GM12878 (cell line): ENCODE measurements at regions not wholly inside any gene's neighbourhood (a gene's known extent, or its start where the extent isn't known, plus 50 kb on each side); places are given as distances from the start of the nearest gene placed in this dataset.

Experiments
- ATAC-seq: fragments of 200-7000 bp; cut with Tn5 transposase; 3 replicates; pipeline ENCODE4 v1.9.1; 2020; ENCODE audit warnings: mild to moderate bottlenecking, moderate library complexity
- BruUV-seq: library from RNA; stranded (reverse); fragments of 400-500 nt; replicated peaks from 2 replicates; lab custom pipeline; 2021; lab: Mats Ljungman, UMichigan
- CTCF ChIA-PET: fragments of 300-600 bp; sonication (Branson Sonifier 250); formaldehyde crosslinking; extraction: SDS; loops from one replicate; lab custom pipeline; 2021; ENCODE audit warnings: inconsistent platforms; lab: Yijun Ruan, JAX
- POLR2A ChIA-PET: fragments of 350-600 bp; formaldehyde crosslinking; extraction: SDS; loops from one replicate; lab custom pipeline; 2021; ENCODE audit warnings: inconsistent platforms; lab: Charles Lee
- RAD21 ChIA-PET: fragments of 300-600 bp; sonication (Branson Sonifier 250); formaldehyde crosslinking; loops from one replicate; lab custom pipeline; 2023; ENCODE audit warnings: antibody characterized with exemption; ENCODE audit not compliant: unreplicated experiment; lab: Charles Lee
- SMC1A ChIA-PET: fragments of 300-600 bp; sonication (Branson Sonifier 250); formaldehyde crosslinking; loops from one replicate; lab custom pipeline; 2023; ENCODE audit not compliant: unreplicated experiment, uncharacterized antibody; lab: Charles Lee
- DNase-seq: peaks from one replicate; pipeline ENCODE4 v3.0.0-alpha.2; 2011; ENCODE audit warnings: low read depth, low spot score
- FAIRE-seq: peaks from 3 replicates; lab custom pipeline; 2011; peaks lifted over from hg19 to GRCh38; lab: Jason Lieb, UNC
- H2AFZ ChIP-seq: 2 replicates; pipeline ENCODE4 v1.6.0; 2011; ENCODE audit warnings: low read depth, low read length, control low read depth; ENCODE audit not compliant: control insufficient read depth
- H3K27ac ChIP-seq: 2 replicates; pipeline ENCODE4 v1.5.1; 2011; ENCODE audit warnings: control low read depth; ENCODE audit not compliant: control insufficient read depth, insufficient read depth
- H3K27me3 ChIP-seq, 2 experiments: replicated peaks in 1 of 2; 2 replicates each; pipeline versions ENCODE4 v1.6.0 to v1.6.1; 2011; ENCODE audit warnings: low read length in 1 of 2; ENCODE audit not compliant: control insufficient read depth in 2 of 2, insufficient read depth in 2 of 2
- H3K36me3 ChIP-seq, 2 experiments: 2 replicates each; pipeline ENCODE4 v1.5.1; 2011; ENCODE audit warnings: low read length in 1 of 2; ENCODE audit not compliant: control insufficient read depth in 2 of 2, insufficient read depth in 2 of 2
- H3K4me1 ChIP-seq: 2 replicates; pipeline ENCODE4 v1.6.1; 2011; ENCODE audit warnings: mild to moderate bottlenecking, low read length, moderate library complexity, mixed read lengths; ENCODE audit not compliant: control insufficient read depth, insufficient read depth
- H3K4me2 ChIP-seq: 2 replicates; pipeline ENCODE4 v1.6.0; 2011; ENCODE audit warnings: control low read depth; ENCODE audit not compliant: control insufficient read depth, insufficient read depth
- H3K4me3 ChIP-seq: fragments of 200-600 bp; sonication (generic); 2 replicates; pipeline ENCODE4 v1.5.1; 2016
- H3K79me2 ChIP-seq: 2 replicates; pipeline ENCODE4 v1.6.0; 2011; ENCODE audit warnings: low read length; ENCODE audit not compliant: control insufficient read depth, insufficient read depth
- H3K9ac ChIP-seq: 2 replicates; pipeline ENCODE4 v1.8.0; 2011; ENCODE audit warnings: low read length, control low read depth, mixed read lengths; ENCODE audit not compliant: control insufficient read depth, insufficient read depth
- H3K9me3 ChIP-seq: replicated peaks from 3 replicates; pipeline ENCODE4 v1.5.1; 2011; ENCODE audit warnings: mild to moderate bottlenecking, low read length; ENCODE audit not compliant: control insufficient read depth, insufficient read depth
- H4K20me1 ChIP-seq: 2 replicates; pipeline ENCODE4 v1.6.0; 2011; ENCODE audit not compliant: control insufficient read depth, insufficient read depth
- SMARCA5 ChIP-seq: fragments of 450-650 bp; IDR thresholded peaks from 2 replicates; pipeline ENCODE4 v1.6.1; 2017; ENCODE audit warnings: mild to moderate bottlenecking
- SREBF2 ChIP-seq: IDR thresholded peaks from 2 replicates; pipeline ENCODE4 v1.6.1; 2012; ENCODE audit warnings: mild to moderate bottlenecking, low read length
- ZNF217 ChIP-seq: fragments of 450-650 bp; IDR thresholded peaks from 2 replicates; pipeline ENCODE4 v1.6.1; 2017; ENCODE audit warnings: antibody characterized with exemption, mild to moderate bottlenecking
- WGBS: methylation state at CpG from one replicate; pipeline ENCODE4 v1.1.6; 2016; ENCODE audit warnings: low lambda C conversion rate; ENCODE audit not compliant: insufficient replicate concordance, insufficient coverage; ENCODE audit errors: missing lambda C conversion rate; 5-methylcytosine and 5-hydroxymethylcytosine counted together
- in situ Hi-C: fragments of 300-500 bp; cut with MboI; formaldehyde crosslinking; loops from 9 replicates; pipeline ENCODE4 v1.14.3; 2018; ENCODE audit warnings: mixed read lengths
- intact Hi-C: fragments of 100-400 bp; cut with micrococcal nuclease; formaldehyde crosslinking; loops from one replicate; pipeline ENCODE4 v1.14.2; 2022; ENCODE audit not compliant: unreplicated experiment
- TF ChIP-seq, protein P1 (sequence below): fragments of 450-650 bp; IDR thresholded peaks from 2 replicates; pipeline ENCODE4 v1.6.1; 2016; ENCODE audit warnings: mild to moderate bottlenecking
- TF ChIP-seq, protein P2 (sequence below): fragments of 450-650 bp; IDR thresholded peaks from 2 replicates; pipeline ENCODE4 v1.6.1; 2017; ENCODE audit warnings: mild to moderate bottlenecking, moderate library complexity
- TF ChIP-seq, protein P3 (sequence below): fragments of 450-650 bp; formaldehyde crosslinking; IDR thresholded peaks from 2 replicates; pipeline ENCODE4 v1.4.0; 2022; ENCODE audit warnings: mild to moderate bottlenecking, moderate library complexity
- TF ChIP-seq, protein P4 (sequence below): fragments of 450-650 bp; IDR thresholded peaks from 2 replicates; pipeline ENCODE4 v1.6.1; 2017; ENCODE audit warnings: antibody characterized with exemption, mild to moderate bottlenecking, moderate library complexity
- TF ChIP-seq, protein P5 (sequence below): fragments of 450-650 bp; formaldehyde crosslinking; IDR thresholded peaks from 2 replicates; pipeline ENCODE4 v1.4.0; 2020; ENCODE audit warnings: mild to moderate bottlenecking, moderate library complexity

DNA sequence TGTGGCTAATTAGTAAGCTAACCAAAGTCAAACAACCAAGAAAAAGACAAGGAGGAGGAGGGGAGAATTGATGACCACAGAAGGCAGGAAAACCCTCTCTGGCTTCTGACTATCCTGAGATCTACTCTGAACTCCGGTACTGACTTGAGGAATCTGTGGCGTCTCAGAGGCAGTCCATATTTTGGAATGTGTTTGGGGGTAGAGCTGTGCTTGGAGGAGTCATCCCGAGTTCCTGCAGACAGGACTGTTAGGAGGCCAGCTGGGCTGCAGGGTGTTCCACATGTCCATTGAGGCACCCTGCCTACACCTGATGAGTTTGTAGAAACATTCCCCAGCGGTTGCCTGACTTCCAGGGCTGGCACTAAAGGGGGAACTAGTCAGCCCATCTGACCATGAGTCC lies 91.6 kb downstream of the PLCE1 start:
- BruUV-seq: no TSS peak
- ChIA-PET RAD21 (no interaction called here), POLR2A (no interaction called here), SMC1A (interaction anchor here (1.1 kb wide), 1 partner anchor 9 kb away, joined by 3 read pairs; no protein-coding TSS in a partner anchor), CTCF (no interaction called here)
- Histone ChIP-seq H3K36me3 (no peaks in the 10 kb centered on the region), H3K27ac (no peak overlapping the region), H3K9me3 (no peaks in the 10 kb centered on the region), H3K4me2 (no peak overlapping the region), H3K79me2 (no peaks in the 10 kb centered on the region), H2AFZ (no peak overlapping the region), H3K4me1 (no peaks in the 10 kb centered on the region), H4K20me1 (no peaks in the 10 kb centered on the region), H3K4me3 (no peak overlapping the region), H3K27me3 (peaks cover 0 to 2% of the 10 kb centered on the region in 2 experiments; a peak in 3 of 4 replicates), H3K9ac (no peak overlapping the region)
- intact Hi-C loops: no loop called here
- FAIRE-seq (no peak), ATAC-seq (no peak), DNase-seq (no peak)
- WGBS: 28% methylated on average over 4 of the region's 4 CpGs
- in situ Hi-C loops: no loop called here
- TF ChIP-seq, protein P1, sequence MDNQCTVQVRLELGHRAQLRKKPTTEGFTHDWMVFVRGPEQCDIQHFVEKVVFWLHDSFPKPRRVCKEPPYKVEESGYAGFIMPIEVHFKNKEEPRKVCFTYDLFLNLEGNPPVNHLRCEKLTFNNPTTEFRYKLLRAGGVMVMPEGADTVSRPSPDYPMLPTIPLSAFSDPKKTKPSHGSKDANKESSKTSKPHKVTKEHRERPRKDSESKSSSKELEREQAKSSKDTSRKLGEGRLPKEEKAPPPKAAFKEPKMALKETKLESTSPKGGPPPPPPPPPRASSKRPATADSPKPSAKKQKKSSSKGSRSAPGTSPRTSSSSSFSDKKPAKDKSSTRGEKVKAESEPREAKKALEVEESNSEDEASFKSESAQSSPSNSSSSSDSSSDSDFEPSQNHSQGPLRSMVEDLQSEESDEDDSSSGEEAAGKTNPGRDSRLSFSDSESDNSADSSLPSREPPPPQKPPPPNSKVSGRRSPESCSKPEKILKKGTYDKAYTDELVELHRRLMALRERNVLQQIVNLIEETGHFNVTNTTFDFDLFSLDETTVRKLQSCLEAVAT: no peak
- TF ChIP-seq ZNF217: no peak
- TF ChIP-seq, protein P2, sequence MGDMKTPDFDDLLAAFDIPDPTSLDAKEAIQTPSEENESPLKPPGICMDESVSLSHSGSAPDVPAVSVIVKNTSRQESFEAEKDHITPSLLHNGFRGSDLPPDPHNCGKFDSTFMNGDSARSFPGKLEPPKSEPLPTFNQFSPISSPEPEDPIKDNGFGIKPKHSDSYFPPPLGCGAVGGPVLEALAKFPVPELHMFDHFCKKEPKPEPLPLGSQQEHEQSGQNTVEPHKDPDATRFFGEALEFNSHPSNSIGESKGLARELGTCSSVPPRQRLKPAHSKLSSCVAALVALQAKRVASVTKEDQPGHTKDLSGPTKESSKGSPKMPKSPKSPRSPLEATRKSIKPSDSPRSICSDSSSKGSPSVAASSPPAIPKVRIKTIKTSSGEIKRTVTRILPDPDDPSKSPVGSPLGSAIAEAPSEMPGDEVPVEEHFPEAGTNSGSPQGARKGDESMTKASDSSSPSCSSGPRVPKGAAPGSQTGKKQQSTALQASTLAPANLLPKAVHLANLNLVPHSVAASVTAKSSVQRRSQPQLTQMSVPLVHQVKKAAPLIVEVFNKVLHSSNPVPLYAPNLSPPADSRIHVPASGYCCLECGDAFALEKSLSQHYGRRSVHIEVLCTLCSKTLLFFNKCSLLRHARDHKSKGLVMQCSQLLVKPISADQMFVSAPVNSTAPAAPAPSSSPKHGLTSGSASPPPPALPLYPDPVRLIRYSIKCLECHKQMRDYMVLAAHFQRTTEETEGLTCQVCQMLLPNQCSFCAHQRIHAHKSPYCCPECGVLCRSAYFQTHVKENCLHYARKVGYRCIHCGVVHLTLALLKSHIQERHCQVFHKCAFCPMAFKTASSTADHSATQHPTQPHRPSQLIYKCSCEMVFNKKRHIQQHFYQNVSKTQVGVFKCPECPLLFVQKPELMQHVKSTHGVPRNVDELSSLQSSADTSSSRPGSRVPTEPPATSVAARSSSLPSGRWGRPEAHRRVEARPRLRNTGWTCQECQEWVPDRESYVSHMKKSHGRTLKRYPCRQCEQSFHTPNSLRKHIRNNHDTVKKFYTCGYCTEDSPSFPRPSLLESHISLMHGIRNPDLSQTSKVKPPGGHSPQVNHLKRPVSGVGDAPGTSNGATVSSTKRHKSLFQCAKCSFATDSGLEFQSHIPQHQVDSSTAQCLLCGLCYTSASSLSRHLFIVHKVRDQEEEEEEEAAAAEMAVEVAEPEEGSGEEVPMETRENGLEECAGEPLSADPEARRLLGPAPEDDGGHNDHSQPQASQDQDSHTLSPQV: no peak
- TF ChIP-seq, protein P3, sequence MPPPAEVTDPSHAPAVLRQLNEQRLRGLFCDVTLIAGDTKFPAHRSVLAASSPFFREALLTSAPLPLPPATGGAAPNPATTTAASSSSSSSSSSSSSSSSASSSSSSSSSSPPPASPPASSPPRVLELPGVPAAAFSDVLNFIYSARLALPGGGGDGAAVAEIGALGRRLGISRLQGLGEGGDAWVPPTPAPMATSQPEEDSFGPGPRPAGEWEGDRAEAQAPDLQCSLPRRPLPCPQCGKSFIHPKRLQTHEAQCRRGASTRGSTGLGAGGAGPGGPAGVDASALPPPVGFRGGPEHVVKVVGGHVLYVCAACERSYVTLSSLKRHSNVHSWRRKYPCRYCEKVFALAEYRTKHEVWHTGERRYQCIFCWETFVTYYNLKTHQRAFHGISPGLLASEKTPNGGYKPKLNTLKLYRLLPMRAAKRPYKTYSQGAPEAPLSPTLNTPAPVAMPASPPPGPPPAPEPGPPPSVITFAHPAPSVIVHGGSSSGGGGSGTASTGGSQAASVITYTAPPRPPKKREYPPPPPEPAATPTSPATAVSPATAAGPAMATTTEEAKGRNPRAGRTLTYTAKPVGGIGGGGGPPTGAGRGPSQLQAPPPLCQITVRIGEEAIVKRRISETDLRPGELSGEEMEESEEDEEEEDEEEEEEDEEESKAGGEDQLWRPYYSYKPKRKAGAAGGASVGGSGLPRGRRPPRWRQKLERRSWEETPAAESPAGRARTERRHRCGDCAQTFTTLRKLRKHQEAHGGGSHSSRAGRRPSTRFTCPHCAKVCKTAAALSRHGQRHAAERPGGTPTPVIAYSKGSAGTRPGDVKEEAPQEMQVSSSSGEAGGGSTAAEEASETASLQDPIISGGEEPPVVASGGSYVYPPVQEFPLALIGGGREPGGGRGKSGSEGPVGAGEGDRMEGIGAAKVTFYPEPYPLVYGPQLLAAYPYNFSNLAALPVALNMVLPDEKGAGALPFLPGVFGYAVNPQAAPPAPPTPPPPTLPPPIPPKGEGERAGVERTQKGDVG (CRISPR knock-in tag): no peak
- TF ChIP-seq SREBF2: no peak
- TF ChIP-seq SMARCA5: no peak
- TF ChIP-seq, protein P4, sequence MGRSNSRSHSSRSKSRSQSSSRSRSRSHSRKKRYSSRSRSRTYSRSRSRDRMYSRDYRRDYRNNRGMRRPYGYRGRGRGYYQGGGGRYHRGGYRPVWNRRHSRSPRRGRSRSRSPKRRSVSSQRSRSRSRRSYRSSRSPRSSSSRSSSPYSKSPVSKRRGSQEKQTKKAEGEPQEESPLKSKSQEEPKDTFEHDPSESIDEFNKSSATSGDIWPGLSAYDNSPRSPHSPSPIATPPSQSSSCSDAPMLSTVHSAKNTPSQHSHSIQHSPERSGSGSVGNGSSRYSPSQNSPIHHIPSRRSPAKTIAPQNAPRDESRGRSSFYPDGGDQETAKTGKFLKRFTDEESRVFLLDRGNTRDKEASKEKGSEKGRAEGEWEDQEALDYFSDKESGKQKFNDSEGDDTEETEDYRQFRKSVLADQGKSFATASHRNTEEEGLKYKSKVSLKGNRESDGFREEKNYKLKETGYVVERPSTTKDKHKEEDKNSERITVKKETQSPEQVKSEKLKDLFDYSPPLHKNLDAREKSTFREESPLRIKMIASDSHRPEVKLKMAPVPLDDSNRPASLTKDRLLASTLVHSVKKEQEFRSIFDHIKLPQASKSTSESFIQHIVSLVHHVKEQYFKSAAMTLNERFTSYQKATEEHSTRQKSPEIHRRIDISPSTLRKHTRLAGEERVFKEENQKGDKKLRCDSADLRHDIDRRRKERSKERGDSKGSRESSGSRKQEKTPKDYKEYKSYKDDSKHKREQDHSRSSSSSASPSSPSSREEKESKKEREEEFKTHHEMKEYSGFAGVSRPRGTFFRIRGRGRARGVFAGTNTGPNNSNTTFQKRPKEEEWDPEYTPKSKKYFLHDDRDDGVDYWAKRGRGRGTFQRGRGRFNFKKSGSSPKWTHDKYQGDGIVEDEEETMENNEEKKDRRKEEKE: no peak
- TF ChIP-seq, protein P5, sequence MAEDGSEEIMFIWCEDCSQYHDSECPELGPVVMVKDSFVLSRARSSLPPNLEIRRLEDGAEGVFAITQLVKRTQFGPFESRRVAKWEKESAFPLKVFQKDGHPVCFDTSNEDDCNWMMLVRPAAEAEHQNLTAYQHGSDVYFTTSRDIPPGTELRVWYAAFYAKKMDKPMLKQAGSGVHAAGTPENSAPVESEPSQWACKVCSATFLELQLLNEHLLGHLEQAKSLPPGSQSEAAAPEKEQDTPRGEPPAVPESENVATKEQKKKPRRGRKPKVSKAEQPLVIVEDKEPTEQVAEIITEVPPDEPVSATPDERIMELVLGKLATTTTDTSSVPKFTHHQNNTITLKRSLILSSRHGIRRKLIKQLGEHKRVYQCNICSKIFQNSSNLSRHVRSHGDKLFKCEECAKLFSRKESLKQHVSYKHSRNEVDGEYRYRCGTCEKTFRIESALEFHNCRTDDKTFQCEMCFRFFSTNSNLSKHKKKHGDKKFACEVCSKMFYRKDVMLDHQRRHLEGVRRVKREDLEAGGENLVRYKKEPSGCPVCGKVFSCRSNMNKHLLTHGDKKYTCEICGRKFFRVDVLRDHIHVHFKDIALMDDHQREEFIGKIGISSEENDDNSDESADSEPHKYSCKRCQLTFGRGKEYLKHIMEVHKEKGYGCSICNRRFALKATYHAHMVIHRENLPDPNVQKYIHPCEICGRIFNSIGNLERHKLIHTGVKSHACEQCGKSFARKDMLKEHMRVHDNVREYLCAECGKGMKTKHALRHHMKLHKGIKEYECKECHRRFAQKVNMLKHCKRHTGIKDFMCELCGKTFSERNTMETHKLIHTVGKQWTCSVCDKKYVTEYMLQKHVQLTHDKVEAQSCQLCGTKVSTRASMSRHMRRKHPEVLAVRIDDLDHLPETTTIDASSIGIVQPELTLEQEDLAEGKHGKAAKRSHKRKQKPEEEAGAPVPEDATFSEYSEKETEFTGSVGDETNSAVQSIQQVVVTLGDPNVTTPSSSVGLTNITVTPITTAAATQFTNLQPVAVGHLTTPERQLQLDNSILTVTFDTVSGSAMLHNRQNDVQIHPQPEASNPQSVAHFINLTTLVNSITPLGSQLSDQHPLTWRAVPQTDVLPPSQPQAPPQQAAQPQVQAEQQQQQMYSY (CRISPR knock-in tag): no peak
